ENCODE measurements at regions not wholly inside any gene's neighbourhood (a gene's known extent, or its start where the extent isn't known, plus 50 kb on each side); places are given as distances from the start of the nearest gene placed in this dataset.

DNA sequence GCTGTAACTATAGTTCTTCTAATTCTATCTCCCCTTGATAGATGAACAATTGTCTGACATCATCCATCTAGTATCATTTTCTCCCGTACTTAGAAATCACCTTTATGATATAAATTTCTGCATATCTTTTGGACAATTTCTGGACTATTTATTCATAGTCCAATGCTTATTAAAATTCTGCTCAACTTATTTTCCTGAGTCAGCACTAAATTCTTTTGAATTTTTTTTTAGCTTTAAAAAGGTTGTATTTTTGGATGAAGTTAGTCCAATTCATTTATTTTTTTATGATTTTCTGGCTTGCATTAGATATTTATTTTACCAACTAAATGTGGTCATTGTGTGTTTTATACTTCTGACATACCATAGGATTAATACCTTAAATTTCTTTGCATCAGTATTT, 538.5 kb upstream of the DCC start:
- TF ChIP-seq, protein P1, sequence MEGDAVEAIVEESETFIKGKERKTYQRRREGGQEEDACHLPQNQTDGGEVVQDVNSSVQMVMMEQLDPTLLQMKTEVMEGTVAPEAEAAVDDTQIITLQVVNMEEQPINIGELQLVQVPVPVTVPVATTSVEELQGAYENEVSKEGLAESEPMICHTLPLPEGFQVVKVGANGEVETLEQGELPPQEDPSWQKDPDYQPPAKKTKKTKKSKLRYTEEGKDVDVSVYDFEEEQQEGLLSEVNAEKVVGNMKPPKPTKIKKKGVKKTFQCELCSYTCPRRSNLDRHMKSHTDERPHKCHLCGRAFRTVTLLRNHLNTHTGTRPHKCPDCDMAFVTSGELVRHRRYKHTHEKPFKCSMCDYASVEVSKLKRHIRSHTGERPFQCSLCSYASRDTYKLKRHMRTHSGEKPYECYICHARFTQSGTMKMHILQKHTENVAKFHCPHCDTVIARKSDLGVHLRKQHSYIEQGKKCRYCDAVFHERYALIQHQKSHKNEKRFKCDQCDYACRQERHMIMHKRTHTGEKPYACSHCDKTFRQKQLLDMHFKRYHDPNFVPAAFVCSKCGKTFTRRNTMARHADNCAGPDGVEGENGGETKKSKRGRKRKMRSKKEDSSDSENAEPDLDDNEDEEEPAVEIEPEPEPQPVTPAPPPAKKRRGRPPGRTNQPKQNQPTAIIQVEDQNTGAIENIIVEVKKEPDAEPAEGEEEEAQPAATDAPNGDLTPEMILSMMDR (IDR thresholded peaks at IDR 0.05; ENCODE audit: insufficient read depth, low read length) = no peak
- no peak for TF ChIP-seq GABPA (IDR thresholded peaks at IDR 0.05; ENCODE audit: low read depth)

Measured in HL-60 (cell line).